Amniotic epithelial cell (primary cell): ENCODE measurements at regions not wholly inside any gene's neighbourhood (a gene's known extent, or its start where the extent isn't known, plus 50 kb on each side); places are given as distances from the start of the nearest gene placed in this dataset.

Experiments used
- DNase-seq: peaks from one replicate; pipeline ENCODE4 v3.0.0-alpha.2; 2010; ENCODE audit warnings: low read depth

DNA sequence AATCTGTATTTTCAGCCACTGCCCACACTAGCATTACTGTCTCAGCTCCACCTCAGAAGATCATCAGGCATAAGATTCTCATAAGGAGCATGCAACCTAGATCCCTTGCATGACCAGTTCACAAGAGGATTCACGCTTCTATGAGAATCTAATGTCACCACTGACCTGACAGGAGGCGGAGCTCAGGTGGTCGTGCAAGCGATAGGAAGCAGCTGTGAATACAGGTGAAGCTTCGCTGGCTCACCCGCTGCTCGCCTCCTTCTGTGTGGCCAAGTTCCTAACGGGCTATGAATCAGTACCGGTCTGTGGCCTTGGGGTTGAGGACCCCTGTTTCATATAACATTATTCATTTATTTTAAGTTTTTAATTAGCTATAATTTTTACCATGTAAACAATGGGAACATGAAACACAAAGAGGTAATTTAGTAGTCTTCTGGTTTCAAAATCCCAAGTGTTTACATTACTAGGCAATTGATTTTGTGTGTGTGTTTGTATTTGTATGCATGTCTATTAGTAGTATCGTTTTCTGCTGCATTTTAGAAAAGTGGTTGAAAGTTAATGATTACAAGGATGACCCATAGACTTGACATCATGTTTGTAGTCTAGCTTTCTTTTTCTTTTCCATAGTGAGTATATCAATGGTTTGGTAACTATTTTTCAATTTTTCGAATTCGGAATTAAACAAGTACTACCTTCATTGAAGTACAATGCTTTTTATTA lies 159.4 kb downstream of the TENT4A start:
- no peak for DNase-seq

DNA sequence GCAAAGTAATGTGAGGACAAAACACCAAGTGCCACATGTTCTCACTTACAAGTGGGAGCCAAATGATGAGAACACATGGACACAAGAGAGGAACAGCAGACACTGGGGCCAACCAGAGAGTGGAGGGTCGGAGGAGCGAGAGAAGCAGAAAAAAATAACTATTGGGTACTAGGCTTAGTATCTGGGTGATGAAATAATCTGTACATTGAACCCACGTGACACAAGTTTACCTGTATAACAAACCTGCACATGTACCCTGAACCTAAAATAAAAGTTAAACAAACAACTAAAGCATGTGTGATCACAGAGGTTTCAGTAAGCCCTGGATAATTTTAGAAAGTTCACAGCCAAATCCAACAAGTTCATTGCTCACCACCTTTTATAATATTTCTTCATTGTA lies 160.1 kb downstream of the TENT4A start:
- no peak for DNase-seq

GRCh38 chr5:6875376-6875775 lies 162.1 kb downstream of the TENT4A start:
- no peak for DNase-seq

DNA sequence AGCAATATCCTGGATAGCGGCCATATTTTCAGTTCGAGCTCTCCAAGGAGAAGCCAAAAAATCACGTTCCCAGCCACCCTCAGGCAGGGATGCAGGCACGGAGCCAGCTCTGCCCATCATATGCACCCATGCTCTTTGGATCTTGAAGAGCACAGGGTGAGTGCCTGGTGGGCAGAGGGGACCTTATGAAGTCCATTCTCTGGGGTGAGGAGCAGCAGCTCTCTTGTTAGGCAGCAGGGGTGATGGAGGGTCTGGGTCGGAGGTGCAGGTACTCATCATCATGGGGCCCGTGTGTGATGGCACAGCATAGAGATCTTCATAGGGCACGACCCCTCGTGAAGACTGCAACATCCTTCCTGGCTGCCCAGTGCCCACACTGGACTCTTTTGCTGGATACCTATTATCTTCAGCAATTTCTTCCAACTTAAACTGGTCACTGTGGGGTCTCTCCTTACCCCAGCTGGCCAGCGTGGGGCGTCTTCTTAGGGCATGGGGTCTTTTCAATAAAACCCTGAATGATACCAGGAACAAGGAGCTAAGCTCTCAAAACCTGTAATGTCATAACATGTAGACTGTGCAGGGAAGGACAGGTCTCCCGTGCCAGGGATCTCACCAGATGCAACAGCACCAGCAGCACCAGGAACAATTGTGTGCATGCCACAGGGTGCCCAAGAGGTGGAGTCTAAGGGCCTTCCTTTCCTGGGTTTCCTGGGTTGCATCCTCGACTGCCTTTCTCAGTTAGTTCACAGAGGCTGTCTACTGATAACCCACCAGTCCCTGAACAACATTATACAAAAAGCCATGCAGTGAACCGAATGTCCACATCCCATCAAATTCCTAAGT lies 165.0 kb downstream of the TENT4A start:
- DNase-seq, result no peak

- DNase-seq, result no peak
These were observed 172.3 kb downstream of the TENT4A start for GRCh38 chr5:6885581-6885980.

DNA sequence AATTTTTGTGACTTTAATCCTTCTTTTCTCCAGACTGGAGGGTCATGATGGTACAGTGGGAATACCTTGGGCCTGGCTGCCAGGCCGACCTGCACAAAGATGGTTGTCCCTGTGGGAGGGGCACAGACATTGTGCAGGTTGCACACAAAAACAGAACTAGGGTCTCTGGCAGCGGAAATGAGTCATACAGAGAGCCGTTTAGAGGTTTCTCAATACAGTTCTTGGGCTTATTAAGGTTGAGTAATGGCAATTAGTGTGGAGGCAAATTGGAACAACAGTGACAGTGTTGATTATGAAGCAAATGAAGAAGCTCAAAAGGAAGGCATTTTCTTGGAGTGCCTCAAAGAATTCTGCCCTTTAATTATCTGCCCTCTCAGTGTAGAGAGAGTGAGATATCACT lies 173.6 kb downstream of the TENT4A start:
- DNase-seq, result no peak

GRCh38 chr5:6889030-6889429 lies 175.8 kb downstream of the TENT4A start:
- no peak for DNase-seq

- no peak for DNase-seq
These were observed 186.0 kb downstream of the TENT4A start for GRCh38 chr5:6899221-6899620.

DNA sequence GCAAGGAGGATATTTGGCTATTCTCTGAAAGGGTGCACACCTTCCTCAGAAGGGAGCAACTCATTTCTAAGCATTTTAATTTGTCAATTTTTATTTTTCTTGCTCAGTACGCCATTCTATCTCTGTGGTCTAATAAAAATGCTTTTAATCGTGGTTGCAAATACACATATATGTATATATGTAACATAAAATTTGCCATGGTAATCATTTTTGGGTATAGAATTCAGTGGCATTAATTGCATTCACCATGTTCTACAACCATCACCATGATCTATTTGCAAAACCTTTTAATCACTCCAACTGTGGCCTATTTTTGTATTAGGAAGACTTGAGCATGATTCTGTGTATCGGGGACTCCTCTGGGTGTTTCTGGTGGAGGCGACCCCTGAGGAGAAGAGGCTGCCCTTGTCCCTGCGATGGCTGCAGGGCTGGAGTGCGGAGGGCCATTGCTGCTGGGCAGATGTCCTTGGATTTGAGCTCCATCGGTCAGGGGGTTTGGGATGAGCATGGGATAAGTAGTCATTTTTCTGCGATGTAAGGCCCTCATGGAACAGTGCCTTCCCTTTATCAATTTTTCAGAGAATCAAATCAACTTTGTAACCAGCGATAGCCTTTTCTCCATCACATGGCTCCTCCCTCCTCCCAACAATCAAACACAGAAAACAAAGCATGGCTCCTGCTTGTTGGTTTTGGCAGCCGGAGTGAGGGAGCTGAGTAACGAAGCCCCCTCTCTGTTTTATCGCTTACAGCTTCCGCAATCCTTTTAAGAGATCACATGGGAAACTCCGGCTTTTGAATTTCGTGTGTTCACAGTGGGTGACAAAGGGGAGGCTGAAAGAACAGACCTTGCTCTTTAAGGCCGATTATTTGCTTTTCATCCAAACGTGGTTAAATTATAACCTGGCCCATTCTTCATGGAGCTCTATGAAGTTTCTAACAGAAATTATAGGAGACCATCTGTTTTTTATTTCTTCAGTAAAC lies 187.3 kb downstream of the TENT4A start:
- no peak for DNase-seq

DNA sequence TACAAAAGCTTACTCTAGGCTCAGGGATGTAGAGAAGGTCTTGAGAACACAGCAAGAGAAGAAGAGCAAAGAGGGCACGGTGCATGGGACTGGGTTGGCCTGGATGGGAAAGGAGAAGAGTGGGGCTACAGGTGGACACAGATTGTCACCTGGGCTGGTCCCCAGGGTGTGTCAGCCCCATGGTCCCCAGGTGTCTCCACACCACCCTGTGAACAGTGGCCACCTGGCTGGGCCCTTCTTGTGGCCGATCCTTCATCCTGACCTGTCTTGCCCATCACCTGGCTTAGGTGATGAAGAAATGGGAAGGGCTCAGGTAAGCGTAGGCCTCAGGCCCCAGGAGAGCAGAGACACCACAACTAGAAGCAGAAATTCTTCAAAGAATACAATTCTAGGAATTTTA lies 188.9 kb downstream of the TENT4A start:
- DNase-seq, result no peak

- no peak for DNase-seq
These were observed 189.4 kb downstream of the TENT4A start for GRCh38 chr5:6902597-6902996.

GRCh38 chr5:6903934-6904333 lies 190.7 kb downstream of the TENT4A start:
- no peak for DNase-seq

GRCh38 chr5:6904860-6905259 lies 191.6 kb downstream of the TENT4A start:
- DNase-seq, result no peak

DNA sequence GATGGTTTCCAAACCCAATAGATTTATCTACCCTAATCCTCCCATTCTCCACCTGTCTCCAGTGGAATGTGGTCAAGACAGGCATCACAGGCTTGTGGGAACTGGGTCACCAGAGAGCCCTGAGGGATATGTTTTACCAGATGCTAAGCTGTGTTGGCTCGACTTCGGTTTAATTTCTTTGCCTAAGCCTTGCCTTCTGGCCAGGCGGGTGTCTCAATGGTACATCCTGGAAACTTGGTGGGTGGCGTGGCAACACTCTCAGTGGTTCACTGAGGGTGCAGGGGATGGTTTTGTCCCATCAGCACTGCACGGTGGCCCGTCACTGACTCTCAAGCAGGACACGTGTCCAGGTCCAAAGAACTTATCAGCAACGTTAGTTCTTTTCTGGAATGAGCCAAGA lies 192.2 kb downstream of the TENT4A start:
- DNase-seq, result no peak

- no peak for DNase-seq
These were observed 192.7 kb downstream of the TENT4A start for GRCh38 chr5:6905883-6906282.

- no peak for DNase-seq
These were observed 194.2 kb downstream of the TENT4A start for GRCh38 chr5:6907320-6907918.

GRCh38 chr5:6909901-6910300 lies 196.7 kb downstream of the TENT4A start:
- DNase-seq, result no peak

DNA sequence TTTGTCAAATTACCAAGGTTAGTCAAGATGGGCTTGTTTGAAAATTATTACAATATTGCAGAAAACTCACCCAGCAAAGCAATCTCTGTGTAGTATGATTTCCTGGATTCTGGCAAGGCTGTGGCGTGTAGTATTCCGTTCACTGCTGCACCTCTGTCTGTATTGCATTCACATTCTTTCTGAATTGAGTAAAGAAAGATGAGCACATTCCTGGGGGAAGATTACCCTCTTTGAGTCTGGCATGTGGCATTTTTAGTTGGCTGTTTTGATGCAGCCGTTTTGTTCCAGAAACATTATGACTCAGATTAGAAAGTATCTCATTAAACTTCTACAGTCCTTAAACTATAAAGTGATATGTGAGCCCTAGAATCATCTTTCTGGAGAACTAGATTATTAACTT lies 197.7 kb downstream of the TENT4A start:
- DNase-seq, result no peak

DNA sequence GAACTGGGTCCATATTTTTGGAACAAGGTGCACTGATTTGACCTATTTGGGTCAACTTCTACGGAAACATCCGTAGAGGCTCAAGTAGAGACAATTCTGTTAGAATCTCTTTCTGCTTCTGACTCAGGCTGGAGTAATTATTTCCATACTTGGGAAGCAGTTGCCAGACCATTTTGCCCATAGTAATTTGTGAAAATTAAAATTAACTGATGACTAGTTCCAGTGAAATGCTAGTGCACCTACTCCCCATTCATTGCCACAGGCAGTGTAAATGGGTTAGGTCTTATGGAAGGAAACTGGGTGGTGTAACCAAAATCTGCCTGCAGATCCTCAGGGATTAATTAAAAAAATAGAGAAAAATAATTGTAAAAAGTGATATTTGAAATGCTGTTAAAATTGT lies 201.1 kb downstream of the TENT4A start:
- DNase-seq, result no peak

GRCh38 chr5:6915574-6915973 lies 202.3 kb downstream of the TENT4A start:
- no peak for DNase-seq

DNA sequence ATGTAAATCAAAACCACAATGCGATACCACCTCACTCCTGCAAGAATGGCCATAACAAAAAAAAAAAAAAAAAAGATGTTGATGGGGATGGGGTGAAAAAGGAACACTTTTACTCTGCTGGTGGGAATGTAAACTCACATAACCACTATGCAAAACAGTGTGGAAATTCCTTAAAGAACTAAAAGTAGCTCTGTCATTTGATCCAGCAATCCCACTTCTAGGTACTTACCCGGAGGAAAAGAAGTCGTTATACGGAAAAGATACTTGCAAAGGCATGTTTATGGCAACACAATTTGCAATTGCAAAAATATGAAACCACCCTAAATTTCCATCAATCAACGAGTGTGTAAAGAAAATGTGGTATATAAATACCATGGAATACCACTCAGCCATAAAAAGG lies 205.0 kb downstream of the TENT4A start:
- no peak for DNase-seq
